HEK293 (cell line): ENCODE measurements at regions not wholly inside any gene's neighbourhood (a gene's known extent, or its start where the extent isn't known, plus 50 kb on each side); places are given as distances from the start of the nearest gene placed in this dataset.

Experiments
- CTCF ChIP-seq: fragments of 450-650 bp; formaldehyde crosslinking; IDR thresholded peaks from 2 replicates; pipeline ENCODE4 v1.5.1; 2016; ENCODE audit warnings: missing biosample characterization, missing genetic modification characterization
- ZNF707 ChIP-seq: fragments of 450-650 bp; formaldehyde crosslinking; IDR thresholded peaks from 2 replicates; pipeline ENCODE4 v1.5.1; 2016; ENCODE audit warnings: missing biosample characterization, missing genetic modification characterization

GRCh38 chr7:35556515-35557471 lies 138.1 kb downstream of the HERPUD2 start:
- no peak for TF ChIP-seq ZNF707
- TF ChIP-seq CTCF (tag by site-specific recombination): no peak
